ENCODE measurements at regions not wholly inside any gene's neighbourhood (a gene's known extent, or its start where the extent isn't known, plus 50 kb on each side); places are given as distances from the start of the nearest gene placed in this dataset.

GRCh38 chr3:43917361-43917760 lies 226.6 kb downstream of the ABHD5 start:
- intact Hi-C loops (cut with DNase I): no loop called here
- no peak overlapping the region for H3K4me3 ChIP-seq (ENCODE audit: low read length)
- WGBS: 85% methylated on average over 3 of the region's 3 CpGs
- ATAC-seq (no peak), DNase-seq (no peak)
- H3K27ac ChIP-seq (ENCODE audit: low read length): no peak overlapping the region
- H3K4me1 ChIP-seq (ENCODE audit: control insufficient read depth, insufficient read depth, low read length): no peaks in the 10 kb centered on the region
- no peaks in the 10 kb centered on the region for H3K27me3 ChIP-seq (ENCODE audit: control insufficient read depth, insufficient read depth)
- H3K9me3 ChIP-seq (ENCODE audit: control insufficient read depth, low read length): no peaks in the 10 kb centered on the region

GRCh38 chr3:43919029-43919428 lies 228.3 kb downstream of the ABHD5 start:
- Histone ChIP-seq H3K9me3 (ENCODE audit: control insufficient read depth, low read length) (no peaks in the 10 kb centered on the region), H3K27ac (ENCODE audit: low read length) (no peak overlapping the region), H3K4me3 (ENCODE audit: low read length) (no peak overlapping the region), H3K27me3 (ENCODE audit: control insufficient read depth, insufficient read depth) (no peaks in the 10 kb centered on the region), H3K4me1 (ENCODE audit: control insufficient read depth, insufficient read depth, low read length) (no peaks in the 10 kb centered on the region)
- DNase-seq (no peak), ATAC-seq (no peak)
- intact Hi-C loops (cut with DNase I): no loop called here
- 66% methylated on average over 7 of the region's 7 CpGs for WGBS

DNA sequence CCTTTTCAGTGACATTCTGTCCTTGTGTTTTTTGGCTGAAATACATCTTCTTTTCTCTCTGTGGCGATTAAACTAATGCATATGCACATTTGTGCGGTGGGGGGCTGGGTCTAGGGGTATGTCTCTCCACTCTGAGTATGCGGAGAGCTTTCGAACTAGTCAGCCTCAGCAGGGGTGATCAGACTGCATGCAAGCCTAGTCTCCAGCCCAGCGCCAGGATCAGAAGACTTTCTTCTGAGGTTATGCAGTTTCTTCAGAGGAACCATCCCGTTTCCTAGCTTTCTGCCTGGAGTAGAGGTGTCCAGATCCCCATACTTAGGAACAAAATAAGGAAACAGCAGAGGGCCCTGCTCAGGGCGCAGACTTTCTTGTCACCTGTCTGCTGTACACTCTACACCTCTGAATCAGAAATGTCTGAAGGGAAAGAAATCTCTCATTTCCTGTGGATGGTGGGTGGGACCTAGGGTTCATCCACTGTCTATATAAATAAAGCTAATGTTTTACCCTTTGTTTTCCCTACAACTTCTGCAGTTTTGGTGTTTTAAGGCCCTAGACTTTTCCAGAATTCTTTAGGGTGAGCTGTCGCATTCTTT lies 230.4 kb downstream of the ABHD5 start:
- ATAC-seq (no peak), DNase-seq (no peak)
- Histone ChIP-seq H3K4me1 (ENCODE audit: control insufficient read depth, insufficient read depth, low read length) (no peaks in the 10 kb centered on the region), H3K27me3 (ENCODE audit: control insufficient read depth, insufficient read depth) (no peaks in the 10 kb centered on the region), H3K4me3 (ENCODE audit: low read length) (no peak overlapping the region), H3K27ac (ENCODE audit: low read length) (no peak overlapping the region), H3K9me3 (ENCODE audit: control insufficient read depth, low read length) (no peaks in the 10 kb centered on the region)
- intact Hi-C loops (cut with DNase I): no loop called here
- WGBS: 41% methylated on average over 8 of the region's 8 CpGs

DNA sequence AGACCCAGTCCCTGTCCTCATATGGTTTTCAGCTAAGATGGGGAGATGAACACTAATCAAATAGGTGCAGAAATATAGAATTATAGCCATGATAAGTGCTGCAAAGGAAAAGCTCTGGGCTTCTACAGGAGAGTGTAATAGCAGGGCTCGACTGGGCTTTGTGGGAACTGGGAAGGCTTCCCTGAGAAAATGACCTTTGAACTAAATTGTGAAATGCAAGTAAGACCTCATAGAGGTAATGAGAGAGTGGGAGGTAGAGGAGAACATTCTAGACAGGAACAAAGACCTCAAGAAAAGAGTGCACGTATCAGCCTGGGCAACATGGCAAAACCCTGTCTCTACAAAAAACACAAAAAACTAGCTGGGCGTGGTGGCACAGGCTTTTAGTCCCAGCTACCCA lies 231.6 kb downstream of the ABHD5 start:
- intact Hi-C loops (cut with DNase I): no loop called here
- Histone ChIP-seq H3K4me3 (ENCODE audit: low read length) (no peak overlapping the region), H3K9me3 (ENCODE audit: control insufficient read depth, low read length) (no peaks in the 10 kb centered on the region), H3K4me1 (ENCODE audit: control insufficient read depth, insufficient read depth, low read length) (no peaks in the 10 kb centered on the region), H3K27ac (ENCODE audit: low read length) (no peak overlapping the region), H3K27me3 (ENCODE audit: control insufficient read depth, insufficient read depth) (no peaks in the 10 kb centered on the region)
- ATAC-seq (no peak), DNase-seq (no peak)
- 77% methylated on average over 3 of the region's 3 CpGs for WGBS

DNA sequence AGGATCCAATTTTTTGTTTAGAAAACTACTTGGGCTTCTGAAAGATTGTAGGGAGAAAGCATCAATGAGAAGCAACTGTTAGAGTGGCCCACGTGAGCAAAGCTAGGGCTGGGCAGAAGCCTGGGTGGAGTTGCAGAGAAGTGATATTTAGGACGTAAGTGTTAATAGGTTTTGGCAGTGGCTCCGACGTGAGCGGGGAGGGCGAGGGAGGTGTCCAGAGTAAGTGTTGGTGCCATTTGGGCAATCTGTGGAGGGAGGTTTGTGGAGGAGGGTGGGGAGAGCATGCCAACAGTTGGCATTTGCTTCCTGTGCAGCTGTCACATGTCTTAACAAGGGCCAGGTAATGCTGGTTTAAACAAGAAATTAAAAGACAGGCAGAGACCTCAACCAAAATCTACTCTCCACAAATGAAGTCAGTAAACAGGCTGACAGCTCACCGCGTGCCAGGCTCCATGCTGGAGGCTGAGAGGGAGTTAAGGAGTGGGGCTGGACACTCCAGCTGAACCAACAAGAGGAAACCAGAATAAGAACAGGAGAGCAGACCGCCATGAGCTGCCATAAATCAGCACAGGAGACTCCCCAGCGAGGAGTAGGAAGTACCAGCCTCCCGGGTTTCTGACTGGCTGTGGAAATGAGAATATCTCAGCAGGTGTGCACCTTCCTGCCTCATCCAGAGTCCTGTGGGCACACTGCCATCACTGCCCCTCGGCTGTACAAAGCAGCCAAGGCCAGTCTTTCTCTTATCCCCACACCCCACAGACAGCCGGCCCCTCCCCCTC lies 232.6 kb downstream of the ABHD5 start:
- ATAC-seq: peak; percentile 62 to 86
- H3K27ac ChIP-seq (ENCODE audit: low read length): no peak overlapping the region
- H3K9me3 ChIP-seq (ENCODE audit: control insufficient read depth, low read length): no peaks in the 10 kb centered on the region
- H3K4me1 ChIP-seq (ENCODE audit: control insufficient read depth, insufficient read depth, low read length): no peaks in the 10 kb centered on the region
- DNase-seq: peak in 2 of 3 donors; percentile 20 to 57
- intact Hi-C loops (cut with DNase I): no loop called here
- H3K27me3 ChIP-seq (ENCODE audit: control insufficient read depth, insufficient read depth): no peaks in the 10 kb centered on the region
- H3K4me3 ChIP-seq (ENCODE audit: low read length): no peak overlapping the region
- WGBS: 34% methylated on average over 13 of the region's 13 CpGs

GRCh38 chr3:43926055-43926454 lies 235.3 kb downstream of the ABHD5 start:
- Histone ChIP-seq H3K9me3 (ENCODE audit: control insufficient read depth, low read length) (no peaks in the 10 kb centered on the region), H3K4me1 (ENCODE audit: control insufficient read depth, insufficient read depth, low read length) (no peaks in the 10 kb centered on the region), H3K27me3 (ENCODE audit: control insufficient read depth, insufficient read depth) (no peaks in the 10 kb centered on the region), H3K4me3 (ENCODE audit: low read length) (no peak overlapping the region), H3K27ac (ENCODE audit: low read length) (no peak overlapping the region)
- DNase-seq: no peak
- intact Hi-C loops (cut with DNase I): no loop called here
- 52% methylated on average over 5 of the region's 5 CpGs for WGBS
- ATAC-seq: no peak

GRCh38 chr3:43932921-43933320 lies 242.2 kb downstream of the ABHD5 start:
- no peaks in the 10 kb centered on the region for H3K4me1 ChIP-seq (ENCODE audit: control insufficient read depth, insufficient read depth, low read length)
- ATAC-seq (no peak), DNase-seq (no peak)
- no peaks in the 10 kb centered on the region for H3K9me3 ChIP-seq (ENCODE audit: control insufficient read depth, low read length)
- no peaks in the 10 kb centered on the region for H3K27me3 ChIP-seq (ENCODE audit: control insufficient read depth, insufficient read depth)
- intact Hi-C loops (cut with DNase I): no loop called here
- 53% methylated on average over 3 of the region's 3 CpGs for WGBS
- H3K4me3 ChIP-seq (ENCODE audit: low read length): no peak overlapping the region
- no peak overlapping the region for H3K27ac ChIP-seq (ENCODE audit: low read length)

- Histone ChIP-seq H3K4me3 (ENCODE audit: low read length) (no peak overlapping the region), H3K27ac (ENCODE audit: low read length) (no peak overlapping the region), H3K9me3 (ENCODE audit: control insufficient read depth, low read length) (no peaks in the 10 kb centered on the region), H3K27me3 (ENCODE audit: control insufficient read depth, insufficient read depth) (no peaks in the 10 kb centered on the region), H3K4me1 (ENCODE audit: control insufficient read depth, insufficient read depth, low read length) (no peaks in the 10 kb centered on the region)
- WGBS: 76% methylated on average over 5 of the region's 5 CpGs
- intact Hi-C loops (cut with DNase I): no loop called here
- DNase-seq (no peak), ATAC-seq (no peak)
These were observed 257.3 kb downstream of the ABHD5 start for GRCh38 chr3:43948013-43948412.

DNA sequence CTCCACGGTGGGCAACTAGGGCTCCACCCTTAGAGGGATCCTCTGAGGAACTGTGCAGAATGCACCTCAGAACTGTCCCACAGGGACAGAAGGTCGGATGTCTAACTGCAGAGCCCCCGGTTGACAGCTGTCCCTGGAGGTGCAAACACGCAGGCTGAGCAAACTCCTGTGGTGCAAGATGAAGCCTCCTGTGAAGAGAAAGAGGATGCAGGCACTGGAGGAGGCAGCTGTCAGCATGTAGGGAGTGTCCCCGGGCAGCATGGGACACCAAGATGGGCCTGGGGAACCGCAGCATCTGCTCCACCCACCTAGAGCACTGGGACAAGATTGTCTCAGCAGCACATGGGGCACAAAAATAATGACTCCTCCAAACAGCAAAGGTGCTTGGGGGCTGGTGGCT lies 258.9 kb downstream of the ABHD5 start:
- H3K4me1 ChIP-seq (ENCODE audit: control insufficient read depth, insufficient read depth, low read length): peaks cover 2% of the 10 kb centered on the region
- H3K27ac ChIP-seq (ENCODE audit: low read length): no peak overlapping the region
- ATAC-seq: no peak
- no peak for DNase-seq
- intact Hi-C loops (cut with DNase I): no loop called here
- H3K9me3 ChIP-seq (ENCODE audit: control insufficient read depth, low read length): no peaks in the 10 kb centered on the region
- WGBS: 71% methylated on average over 6 of the region's 6 CpGs
- no peak overlapping the region for H3K4me3 ChIP-seq (ENCODE audit: low read length)
- no peaks in the 10 kb centered on the region for H3K27me3 ChIP-seq (ENCODE audit: control insufficient read depth, insufficient read depth)

- intact Hi-C loops (cut with DNase I): no loop called here
- Histone ChIP-seq H3K9me3 (ENCODE audit: control insufficient read depth, low read length) (no peaks in the 10 kb centered on the region), H3K4me1 (ENCODE audit: control insufficient read depth, insufficient read depth, low read length) (peaks cover 2% of the 10 kb centered on the region), H3K4me3 (ENCODE audit: low read length) (no peak overlapping the region), H3K27me3 (ENCODE audit: control insufficient read depth, insufficient read depth) (no peaks in the 10 kb centered on the region), H3K27ac (ENCODE audit: low read length) (no peak overlapping the region)
- DNase-seq (no peak), ATAC-seq (no peak)
- 55% methylated on average over 4 of the region's 4 CpGs for WGBS
These were observed 260.0 kb downstream of the ABHD5 start for GRCh38 chr3:43950775-43951174.

DNA sequence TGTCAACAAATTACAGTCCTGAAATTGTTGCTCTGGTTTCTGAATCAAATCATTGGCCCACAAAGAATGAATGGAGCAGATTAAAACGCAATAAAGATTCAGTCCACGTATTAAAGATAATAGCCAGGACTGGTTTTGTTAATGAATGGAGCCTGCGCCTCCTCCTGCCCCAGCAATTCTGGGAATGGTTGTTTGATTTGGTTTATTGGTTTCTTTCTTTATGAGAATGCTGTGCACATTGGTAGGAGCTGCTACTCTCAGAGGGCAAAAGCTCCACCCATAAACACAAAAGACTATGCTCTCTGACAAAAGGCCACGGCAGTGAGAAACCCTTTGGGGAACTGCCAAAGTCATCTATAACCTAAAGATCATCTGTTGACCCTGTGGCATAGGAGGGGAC lies 261.1 kb downstream of the ABHD5 start:
- ATAC-seq: no peak
- Histone ChIP-seq H3K4me1 (ENCODE audit: control insufficient read depth, insufficient read depth, low read length) (peaks cover 2% of the 10 kb centered on the region), H3K4me3 (ENCODE audit: low read length) (no peak overlapping the region), H3K27me3 (ENCODE audit: control insufficient read depth, insufficient read depth) (no peaks in the 10 kb centered on the region), H3K27ac (ENCODE audit: low read length) (no peak overlapping the region), H3K9me3 (ENCODE audit: control insufficient read depth, low read length) (no peaks in the 10 kb centered on the region)
- 84% methylated on average over 4 of the region's 4 CpGs for WGBS
- DNase-seq: no peak
- intact Hi-C loops (cut with DNase I): no loop called here

Data from right cardiac atrium (tissue), 5 donors.